Psoas muscle (tissue), 7 donors: ENCODE measurements at regions not wholly inside any gene's neighbourhood (a gene's known extent, or its start where the extent isn't known, plus 50 kb on each side); places are given as distances from the start of the nearest gene placed in this dataset.

Source experiments
- ATAC-seq, 4 donors: fragments of 200-7000 bp; cut with Tn5 transposase; one replicate each; pipeline ENCODE4 v1.9.1; 2020; ENCODE audit warnings: moderate library complexity in 3 of 4, mild to moderate bottlenecking in 2 of 4
- DNase-seq, 2 donors: peaks; one replicate each; pipeline ENCODE4 v3.0.0-alpha.2; 2020
- H3K27ac ChIP-seq: fragments of 200-600 bp; one replicate; pipeline ENCODE4 v1.8.0; 2022
- H3K27me3 ChIP-seq, 3 donors: fragments of 200-600 bp in 1 of 3; one replicate each; pipeline versions ENCODE4 v1.6.1 to v1.8.0; 2013 to 2022; ENCODE audit warnings: low read length in 2 of 3, mild to moderate bottlenecking in 2 of 3, moderate library complexity in 1 of 3; ENCODE audit not compliant: insufficient read depth in 3 of 3
- H3K36me3 ChIP-seq, 2 donors: fragments of 200-600 bp in 1 of 2; one replicate each; pipeline versions ENCODE4 v1.6.1 to v1.8.0; 2013 to 2022; ENCODE audit warnings: low read depth in 1 of 2, mild to moderate bottlenecking in 1 of 2, moderate library complexity in 1 of 2; ENCODE audit not compliant: insufficient read depth in 1 of 2
- H3K4me1 ChIP-seq: fragments of 200-600 bp; one replicate; pipeline ENCODE4 v1.8.0; 2022
- H3K4me3 ChIP-seq: fragments of 200-600 bp; one replicate; pipeline ENCODE4 v1.8.0; 2022; ENCODE audit warnings: mild to moderate bottlenecking
- H3K9me3 ChIP-seq: fragments of 200-600 bp; one replicate; pipeline ENCODE4 v1.8.0; 2022
- CTCF ChIP-seq: fragments of 200-600 bp; IDR thresholded peaks from one replicate; pipeline ENCODE4 v1.8.0; 2022; ENCODE audit warnings: antibody characterized with exemption
- WGBS, 3 donors: extraction: QIAGEN DNeasy Blood & Tissue Kit; methylation state at CpG; one replicate each; pipeline versions ENCODE4 v1.1.6 to v1.1.7; 2013; 5-methylcytosine and 5-hydroxymethylcytosine counted together
- intact Hi-C, 2 donors: fragments of 100-400 bp; cut with DNase I; formaldehyde crosslinking; loops; one replicate each; pipeline versions ENCODE4 v1.11.0 to v1.14.2; 2022
- donor health status: healthy with polysubstance abuse.
- donor health status: DM: no; HTN: no; CAD: no; lungs with moderate emphysema.
- donor health status: Bipolar disorder and iron deficiency.
- donor health status: healthy.
- donor health status: DM: yes; HTN: yes; CAD: no.
- donor health status: DM: no; HTN: no; CAD: no.
- donor health status: DM: yes; HTN: yes; CAD: no.

- TF ChIP-seq CTCF: no peak
- Histone ChIP-seq H3K36me3 (no peaks in the 10 kb centered on the region), H3K9me3 (no peaks in the 10 kb centered on the region), H3K27me3 (no peaks in the 10 kb centered on the region), H3K27ac (no peak overlapping the region), H3K4me3 (no peak overlapping the region), H3K4me1 (no peaks in the 10 kb centered on the region)
- ATAC-seq: no peak
- intact Hi-C loops: no loop called here
- no peak for DNase-seq
- 93 to 100% (median 95%) methylated on average over 1 of the region's 1 CpG for WGBS, 3 donors
Measured at GRCh38 chr1:166514067-166514466, 325.2 kb upstream of the POGK start.

GRCh38 chr1:166527752-166528151 is 311.5 kb upstream of the POGK start:
- H3K4me3 ChIP-seq: no peak overlapping the region
- ATAC-seq (no peak), DNase-seq (no peak)
- no peak overlapping the region for H3K27ac ChIP-seq
- no peak for TF ChIP-seq CTCF
- WGBS, 3 donors: 56 to 64% (median 60%) methylated on average over 2 of the region's 2 CpGs
- no peaks in the 10 kb centered on the region for H3K36me3 ChIP-seq
- no peaks in the 10 kb centered on the region for H3K9me3 ChIP-seq
- intact Hi-C loops: no loop called here
- H3K4me1 ChIP-seq: no peaks in the 10 kb centered on the region
- H3K27me3 ChIP-seq: no peaks in the 10 kb centered on the region

DNA sequence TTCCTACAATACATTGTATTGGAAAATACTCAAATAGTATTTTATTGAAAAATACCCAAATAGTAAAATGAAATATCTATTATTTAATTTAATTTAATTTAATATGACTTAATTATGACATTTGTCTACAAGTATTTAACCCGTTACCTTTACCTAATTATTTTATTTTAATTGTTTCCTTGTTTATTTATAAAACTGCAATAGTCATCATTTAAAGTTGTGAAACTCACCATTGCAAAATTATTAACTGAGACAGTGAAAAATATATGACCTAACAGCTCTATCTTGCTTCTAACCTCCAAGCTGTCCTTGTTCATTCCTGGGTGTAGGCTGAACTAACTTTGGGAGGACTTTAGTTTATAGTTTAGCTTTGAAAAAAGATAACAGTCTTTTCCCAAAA is 300.6 kb upstream of the POGK start:
- Histone ChIP-seq H3K9me3 (no peaks in the 10 kb centered on the region), H3K36me3 (no peaks in the 10 kb centered on the region), H3K4me1 (no peaks in the 10 kb centered on the region), H3K4me3 (no peak overlapping the region), H3K27me3 (no peaks in the 10 kb centered on the region), H3K27ac (no peak overlapping the region)
- no peak for TF ChIP-seq CTCF
- no peak for ATAC-seq
- 56 to 60% (median 59%) methylated on average over 1 of the region's 1 CpG for WGBS, 3 donors
- intact Hi-C loops: no loop called here
- no peak for DNase-seq

- intact Hi-C loops: no loop called here
- Histone ChIP-seq H3K9me3 (peaks cover 4% of the 10 kb centered on the region), H3K27ac (no peak overlapping the region), H3K4me1 (no peaks in the 10 kb centered on the region), H3K27me3 (no peaks in the 10 kb centered on the region), H3K4me3 (no peak overlapping the region), H3K36me3 (no peaks in the 10 kb centered on the region)
- DNase-seq: no peak
- TF ChIP-seq CTCF: no peak
- 87 to 96% (median 94%) methylated on average over 1 of the region's 1 CpG for whole genome bisulfite sequencing, 3 donors
- no peak for ATAC-seq
Measured at GRCh38 chr1:166544036-166544435, 295.2 kb upstream of the POGK start.

- peaks cover 4% of the 10 kb centered on the region for H3K9me3 ChIP-seq
- WGBS, 3 donors: 76 to 79% (median 77%) methylated on average over 1 of the region's 1 CpG
- intact Hi-C loops: no loop called here
- no peaks in the 10 kb centered on the region for H3K27me3 ChIP-seq
- no peaks in the 10 kb centered on the region for H3K36me3 ChIP-seq
- H3K4me3 ChIP-seq: no peak overlapping the region
- DNase-seq (no peak), ATAC-seq (no peak)
- H3K4me1 ChIP-seq: no peaks in the 10 kb centered on the region
- TF ChIP-seq CTCF: no peak
- H3K27ac ChIP-seq: no peak overlapping the region
Measured at GRCh38 chr1:166544561-166544960, 294.7 kb upstream of the POGK start.
